Gastrocnemius medialis (tissue), 4 donors: ENCODE measurements at regions not wholly inside any gene's neighbourhood (a gene's known extent, or its start where the extent isn't known, plus 50 kb on each side); places are given as distances from the start of the nearest gene placed in this dataset.

ENCODE experiments used
- ATAC-seq, 2 donors: fragments of 150-250 bp; one replicate each; pipeline ENCODE4 v1.9.1; 2016
- DNase-seq, 2 donors: peaks; one replicate each; pipeline ENCODE4 v3.0.0-alpha.2; 2019
- H3K27ac ChIP-seq, 4 donors: fragments of 200-600 bp; sonication (generic); 1 replicate in 1 of 4; 2 replicates in 3 of 4; pipeline ENCODE4 v1.5.1; 2016 to 2018; ENCODE audit warnings: mild to moderate bottlenecking in 2 of 4, moderate library complexity in 1 of 4
- H3K27me3 ChIP-seq, 3 donors: fragments of 200-600 bp; sonication (generic) in 2 of 3; 1 replicate in 1 of 3; 2 replicates in 2 of 3; pipeline versions ENCODE4 v1.5.1 to v1.6.0; 2016 to 2019; ENCODE audit warnings: mild to moderate bottlenecking in 1 of 3, moderate library complexity in 1 of 3
- H3K36me3 ChIP-seq, 2 donors: fragments of 200-600 bp; sonication (generic) in 1 of 2; one replicate each; pipeline ENCODE4 v1.5.1; 2017 to 2018
- H3K4me1 ChIP-seq, 2 donors: fragments of 200-600 bp; sonication (generic) in 1 of 2; one replicate each; pipeline ENCODE4 v1.5.1; 2016 to 2017; ENCODE audit warnings: mild to moderate bottlenecking in 2 of 2
- H3K4me3 ChIP-seq, 4 donors: fragments of 200-600 bp; sonication (generic) in 3 of 4; 1 replicate in 1 of 4; 2 replicates in 3 of 4; pipeline ENCODE4 v1.5.1; 2016 to 2019; ENCODE audit warnings: mild to moderate bottlenecking in 2 of 4
- H3K9me3 ChIP-seq, 3 donors: fragments of 200-600 bp; sonication (generic) in 2 of 3; 1 replicate in 1 of 3; 2 replicates in 2 of 3; pipeline ENCODE4 v1.5.1; 2016 to 2019
- CTCF ChIP-seq, 5 experiments: fragments of 450-650 bp in 3 of 5; fragments of 200-600 bp in 2 of 5; sonication (generic) in 2 of 5; IDR thresholded peaks in 4 of 5; conservative IDR thresholded peaks in 1 of 5; 1 replicate in 4 of 5; 2 replicates in 1 of 5; pipeline ENCODE4 v1.5.1; 2016 to 2019; ENCODE audit warnings: antibody characterized with exemption in 5 of 5, mild to moderate bottlenecking in 3 of 5, moderate library complexity in 3 of 5
- POLR2A ChIP-seq, 2 donors: fragments of 450-650 bp; IDR thresholded peaks; one replicate each; pipeline ENCODE4 v1.6.1; 2017; ENCODE audit warnings: antibody characterized with exemption in 2 of 2, mild to moderate bottlenecking in 2 of 2, moderate library complexity in 2 of 2
- in situ Hi-C, 4 donors: fragments of 200-750 bp; cut with MboI; loops; one replicate each; pipeline versions ENCODE4 v1.15.0 to v1.8.0; 2017; ENCODE audit warnings: low sequenced_read_pairs in 4 of 4
- intact Hi-C: fragments of 100-400 bp; cut with DNase I; formaldehyde crosslinking; loops from one replicate; pipeline ENCODE4 v1.15.1; 2023; ENCODE audit warnings: low total_unique reads

- DNase-seq (no peak), ATAC-seq (no peak)
- intact Hi-C loops (no loop called here), in situ Hi-C loops (no loop called here)
- H3K4me1 ChIP-seq = no peaks in the 10 kb centered on the region
- no peaks in the 10 kb centered on the region for H3K27me3 ChIP-seq
- no peaks in the 10 kb centered on the region for H3K9me3 ChIP-seq
- H3K36me3 ChIP-seq = no peaks in the 10 kb centered on the region
- H3K4me3 ChIP-seq = no peak overlapping the region
- no peak for TF ChIP-seq CTCF (IDR thresholded peaks at IDR 0.05 in 4 of 5, conservative IDR thresholded peaks at IDR 0.05 in 1 of 5)
- no peak for TF ChIP-seq POLR2A (IDR thresholded peaks at IDR 0.05)
- no peak overlapping the region for H3K27ac ChIP-seq
Observed at GRCh38 chr13:90402613-90403012, 944.9 kb upstream of the MIR17HG start.

DNA sequence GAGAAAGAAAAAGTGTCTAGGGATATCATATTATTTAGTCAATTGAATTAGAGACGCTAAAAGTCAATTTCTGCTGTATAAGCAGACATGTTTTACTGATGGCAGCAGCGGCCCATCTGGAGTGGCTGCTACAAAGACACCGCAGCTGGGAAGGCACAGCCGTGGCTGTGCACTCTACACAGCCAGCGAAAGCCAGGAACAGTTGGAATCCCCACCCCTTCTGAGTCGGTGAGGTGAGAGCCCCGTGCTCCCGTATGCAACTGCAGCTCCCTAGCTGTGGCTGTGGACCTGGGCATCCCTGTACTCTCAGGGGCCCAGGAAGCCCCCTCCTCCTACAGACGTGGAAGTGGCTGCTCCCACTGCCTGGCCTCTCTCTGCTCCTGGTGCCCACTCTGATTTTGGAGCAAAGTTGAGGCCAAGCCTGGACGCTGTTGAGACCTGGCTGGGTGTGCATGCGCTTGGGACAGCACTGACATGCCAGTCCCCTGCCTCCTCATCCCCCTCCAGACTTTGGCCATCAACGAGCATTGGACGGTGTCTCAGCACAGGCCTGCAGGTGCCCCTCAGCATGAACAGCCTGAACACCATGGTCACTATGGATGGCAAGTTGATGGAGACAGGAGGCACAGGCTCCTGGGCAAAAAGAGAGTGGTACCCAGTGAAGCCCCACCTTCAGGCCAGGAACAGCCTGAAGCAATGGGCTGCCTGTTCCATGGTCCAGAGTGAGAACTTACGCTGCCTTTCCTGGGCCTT lies 944.0 kb upstream of the MIR17HG start:
- in situ Hi-C loops = no loop called here
- ATAC-seq = no peak
- intact Hi-C loops = no loop called here

GRCh38 chr13:90405301-90405700 lies 942.2 kb upstream of the MIR17HG start:
- no peak for ATAC-seq
- in situ Hi-C loops = no loop called here

More for the DNA sequence above, 944.0 kb upstream of the MIR17HG start:
- DNase-seq = no peak
- no peaks in the 10 kb centered on the region for H3K9me3 ChIP-seq
- TF ChIP-seq CTCF (IDR thresholded peaks at IDR 0.05 in 4 of 5, conservative IDR thresholded peaks at IDR 0.05 in 1 of 5) (no peak), POLR2A (IDR thresholded peaks at IDR 0.05) (no peak)
- H3K4me3 ChIP-seq = no peak overlapping the region
- H3K27ac ChIP-seq = no peak overlapping the region
- H3K27me3 ChIP-seq = no peaks in the 10 kb centered on the region
- no peaks in the 10 kb centered on the region for H3K36me3 ChIP-seq
- H3K4me1 ChIP-seq = no peaks in the 10 kb centered on the region

DNA sequence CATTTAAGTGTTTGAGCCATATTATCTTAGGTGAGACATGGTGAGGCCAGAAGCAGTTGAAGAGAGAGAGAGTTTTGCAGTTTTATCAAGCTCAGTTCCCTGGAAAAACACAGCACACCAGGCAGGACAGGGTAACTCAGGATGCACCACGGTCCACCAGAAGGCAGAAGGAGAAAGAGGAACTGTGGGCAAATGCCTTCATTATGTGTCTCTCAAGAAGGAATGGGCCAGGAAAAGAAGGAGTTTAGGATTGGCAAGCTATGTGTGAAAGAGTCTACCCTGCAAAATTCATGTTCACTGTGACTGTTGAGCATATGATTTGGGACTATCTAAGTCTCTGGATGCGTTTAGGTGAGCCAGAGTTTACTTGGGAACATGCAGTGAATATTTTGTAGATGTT lies 934.5 kb upstream of the MIR17HG start:
- in situ Hi-C loops (no loop called here), intact Hi-C loops (no loop called here)
- H3K27me3 ChIP-seq = no peaks in the 10 kb centered on the region
- TF ChIP-seq CTCF (IDR thresholded peaks at IDR 0.05 in 4 of 5, conservative IDR thresholded peaks at IDR 0.05 in 1 of 5) (no peak), POLR2A (IDR thresholded peaks at IDR 0.05) (no peak)
- no peaks in the 10 kb centered on the region for H3K36me3 ChIP-seq
- no peaks in the 10 kb centered on the region for H3K9me3 ChIP-seq
- no peak overlapping the region for H3K4me3 ChIP-seq
- DNase-seq (no peak), ATAC-seq (no peak)
- H3K27ac ChIP-seq = no peak overlapping the region
- H3K4me1 ChIP-seq = no peaks in the 10 kb centered on the region

More at GRCh38 chr13:90405301-90405700, 942.2 kb upstream of the MIR17HG start:
- Histone ChIP-seq H3K36me3 (no peaks in the 10 kb centered on the region), H3K27me3 (no peaks in the 10 kb centered on the region), H3K4me3 (no peak overlapping the region), H3K4me1 (no peaks in the 10 kb centered on the region), H3K27ac (no peak overlapping the region), H3K9me3 (no peaks in the 10 kb centered on the region)
- DNase-seq = no peak
- intact Hi-C loops = no loop called here
- TF ChIP-seq POLR2A (IDR thresholded peaks at IDR 0.05) = no peak
- TF ChIP-seq CTCF (IDR thresholded peaks at IDR 0.05 in 4 of 5, conservative IDR thresholded peaks at IDR 0.05 in 1 of 5) = no peak

DNA sequence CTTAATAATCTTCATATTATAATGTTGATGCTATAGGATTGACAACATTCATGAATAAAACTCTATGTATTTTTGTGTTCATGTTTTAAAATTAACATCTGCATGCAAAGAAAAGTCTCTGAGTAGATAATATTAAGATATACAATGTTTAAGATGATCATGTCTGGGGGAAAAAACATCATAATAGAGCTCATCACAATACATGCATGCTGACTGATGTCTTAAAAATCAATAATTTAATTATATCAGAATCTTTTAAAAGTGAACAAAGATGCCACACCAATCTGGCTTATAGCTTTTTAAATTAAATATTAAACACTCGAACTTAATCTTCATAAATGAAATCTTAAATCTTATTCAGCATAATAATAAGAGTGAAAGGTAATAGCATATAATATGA lies 933.9 kb upstream of the MIR17HG start:
- no peaks in the 10 kb centered on the region for H3K36me3 ChIP-seq
- DNase-seq (no peak), ATAC-seq (no peak)
- intact Hi-C loops (no loop called here), in situ Hi-C loops (no loop called here)
- H3K9me3 ChIP-seq = no peaks in the 10 kb centered on the region
- H3K27me3 ChIP-seq = no peaks in the 10 kb centered on the region
- H3K4me1 ChIP-seq = no peaks in the 10 kb centered on the region
- H3K27ac ChIP-seq = no peak overlapping the region
- no peak for TF ChIP-seq CTCF (IDR thresholded peaks at IDR 0.05 in 4 of 5, conservative IDR thresholded peaks at IDR 0.05 in 1 of 5)
- TF ChIP-seq POLR2A (IDR thresholded peaks at IDR 0.05) = no peak
- no peak overlapping the region for H3K4me3 ChIP-seq
